GM12878 (cell line): ENCODE measurements at regions not wholly inside any gene's neighbourhood (a gene's known extent, or its start where the extent isn't known, plus 50 kb on each side); places are given as distances from the start of the nearest gene placed in this dataset.

ENCODE experiments used
- ATAC-seq: fragments of 200-7000 bp; cut with Tn5 transposase; 3 replicates; pipeline ENCODE4 v1.9.1; 2020; ENCODE audit warnings: mild to moderate bottlenecking, moderate library complexity
- BruUV-seq: library from RNA; stranded (reverse); fragments of 400-500 nt; replicated peaks from 2 replicates; lab custom pipeline; 2021; lab: Mats Ljungman, UMichigan
- CTCF ChIA-PET: fragments of 300-600 bp; sonication (Branson Sonifier 250); formaldehyde crosslinking; extraction: SDS; loops from one replicate; lab custom pipeline; 2021; ENCODE audit warnings: inconsistent platforms; lab: Yijun Ruan, JAX
- POLR2A ChIA-PET: fragments of 350-600 bp; formaldehyde crosslinking; extraction: SDS; loops from one replicate; lab custom pipeline; 2021; ENCODE audit warnings: inconsistent platforms; lab: Charles Lee
- RAD21 ChIA-PET: fragments of 300-600 bp; sonication (Branson Sonifier 250); formaldehyde crosslinking; loops from one replicate; lab custom pipeline; 2023; ENCODE audit warnings: antibody characterized with exemption; ENCODE audit not compliant: unreplicated experiment; lab: Charles Lee
- SMC1A ChIA-PET: fragments of 300-600 bp; sonication (Branson Sonifier 250); formaldehyde crosslinking; loops from one replicate; lab custom pipeline; 2023; ENCODE audit not compliant: unreplicated experiment, uncharacterized antibody; lab: Charles Lee
- DNase-seq: peaks from one replicate; pipeline ENCODE4 v3.0.0-alpha.2; 2011; ENCODE audit warnings: low read depth, low spot score
- FAIRE-seq: peaks from 3 replicates; lab custom pipeline; 2011; peaks lifted over from hg19 to GRCh38; lab: Jason Lieb, UNC
- H2AFZ ChIP-seq: 2 replicates; pipeline ENCODE4 v1.6.0; 2011; ENCODE audit warnings: low read depth, low read length, control low read depth; ENCODE audit not compliant: control insufficient read depth
- H3K27ac ChIP-seq: 2 replicates; pipeline ENCODE4 v1.5.1; 2011; ENCODE audit warnings: control low read depth; ENCODE audit not compliant: control insufficient read depth, insufficient read depth
- H3K27me3 ChIP-seq, 2 experiments: replicated peaks in 1 of 2; 2 replicates each; pipeline versions ENCODE4 v1.6.0 to v1.6.1; 2011; ENCODE audit warnings: low read length in 1 of 2; ENCODE audit not compliant: control insufficient read depth in 2 of 2, insufficient read depth in 2 of 2
- H3K36me3 ChIP-seq, 2 experiments: 2 replicates each; pipeline ENCODE4 v1.5.1; 2011; ENCODE audit warnings: low read length in 1 of 2; ENCODE audit not compliant: control insufficient read depth in 2 of 2, insufficient read depth in 2 of 2
- H3K4me1 ChIP-seq: 2 replicates; pipeline ENCODE4 v1.6.1; 2011; ENCODE audit warnings: mild to moderate bottlenecking, low read length, moderate library complexity, mixed read lengths; ENCODE audit not compliant: control insufficient read depth, insufficient read depth
- H3K4me2 ChIP-seq: 2 replicates; pipeline ENCODE4 v1.6.0; 2011; ENCODE audit warnings: control low read depth; ENCODE audit not compliant: control insufficient read depth, insufficient read depth
- H3K4me3 ChIP-seq: fragments of 200-600 bp; sonication (generic); 2 replicates; pipeline ENCODE4 v1.5.1; 2016
- H3K79me2 ChIP-seq: 2 replicates; pipeline ENCODE4 v1.6.0; 2011; ENCODE audit warnings: low read length; ENCODE audit not compliant: control insufficient read depth, insufficient read depth
- H3K9ac ChIP-seq: 2 replicates; pipeline ENCODE4 v1.8.0; 2011; ENCODE audit warnings: low read length, control low read depth, mixed read lengths; ENCODE audit not compliant: control insufficient read depth, insufficient read depth
- H3K9me3 ChIP-seq: replicated peaks from 3 replicates; pipeline ENCODE4 v1.5.1; 2011; ENCODE audit warnings: mild to moderate bottlenecking, low read length; ENCODE audit not compliant: control insufficient read depth, insufficient read depth
- H4K20me1 ChIP-seq: 2 replicates; pipeline ENCODE4 v1.6.0; 2011; ENCODE audit not compliant: control insufficient read depth, insufficient read depth
- ASH2L ChIP-seq: fragments of 300-600, 200-600 bp; sonication (generic); IDR thresholded peaks from 2 replicates; pipeline ENCODE4 v1.6.1; 2017; ENCODE audit warnings: low read depth, mild to moderate bottlenecking, borderline replicate concordance
- ATF2 ChIP-seq: IDR thresholded peaks from 2 replicates; pipeline ENCODE4 v1.6.1; 2012; ENCODE audit warnings: low read length, inconsistent platforms
- CBX3 ChIP-seq: fragments of 200-600 bp; sonication (generic); IDR thresholded peaks from 2 replicates; pipeline ENCODE4 v1.6.1; 2016; ENCODE audit warnings: low read depth, borderline replicate concordance
- CEBPB ChIP-seq, 2 experiments: fragments of 150-350 bp in 1 of 2; IDR thresholded peaks; 2 replicates each; pipeline ENCODE4 v1.6.1; 2012 to 2014; ENCODE audit warnings: low read depth in 2 of 2, low read length in 2 of 2, borderline replicate concordance in 1 of 2, inconsistent platforms in 1 of 2
- CEBPZ ChIP-seq: fragments of 150-350 bp; IDR thresholded peaks from 2 replicates; pipeline ENCODE4 v1.6.1; 2016; ENCODE audit warnings: low read depth, low read length
- CHD4 ChIP-seq: fragments of 200-600 bp; sonication (generic); IDR thresholded peaks from 2 replicates; pipeline ENCODE4 v1.6.1; 2016; ENCODE audit warnings: mild to moderate bottlenecking
- CTCF ChIP-seq, 3 experiments: IDR thresholded peaks in 2 of 3; conservative IDR thresholded peaks in 1 of 3; 2 replicates each; pipeline ENCODE4 v1.5.1; 2011; ENCODE audit warnings: low read depth in 3 of 3, low read length in 3 of 3, mild to moderate bottlenecking in 3 of 3, control low read depth in 2 of 3, moderate library complexity in 2 of 3, inconsistent platforms in 1 of 3, mixed read lengths in 1 of 3; ENCODE audit not compliant: control insufficient read depth in 2 of 3, insufficient read depth in 1 of 3; ENCODE audit errors: extremely low read depth in 1 of 3
- EED ChIP-seq: sonication (generic); IDR thresholded peaks from 2 replicates; pipeline ENCODE4 v1.6.1; 2016; ENCODE audit warnings: antibody characterized with exemption, low read depth
- EZH2 ChIP-seq: IDR thresholded peaks from 2 replicates; pipeline ENCODE4 v1.6.1; 2012; ENCODE audit warnings: low read depth, mild to moderate bottlenecking, control low read depth, inconsistent platforms, low read length, borderline replicate concordance; ENCODE audit not compliant: control insufficient read depth
- FOXK2 ChIP-seq: fragments of 450-650 bp; IDR thresholded peaks from 2 replicates; pipeline ENCODE4 v1.6.1; 2017; ENCODE audit warnings: mild to moderate bottlenecking, moderate library complexity
- IKZF1 ChIP-seq: fragments of 450-650 bp; conservative IDR thresholded peaks from 2 replicates; pipeline ENCODE4 v1.6.1; 2017; ENCODE audit warnings: antibody characterized with exemption, mild to moderate bottlenecking
- RBBP5 ChIP-seq: fragments of 200-600 bp; sonication (generic); conservative IDR thresholded peaks from 2 replicates; pipeline ENCODE4 v1.6.1; 2016
- SMC3 ChIP-seq: IDR thresholded peaks from 2 replicates; pipeline ENCODE4 v1.6.1; 2011; ENCODE audit warnings: low read length, improper control_type of control experiment, borderline replicate concordance
- SRF ChIP-seq, 2 experiments: IDR thresholded peaks; 2 replicates each; pipeline ENCODE4 v1.6.1; 2011; ENCODE audit warnings: low read depth in 2 of 2, low read length in 2 of 2, mild to moderate bottlenecking in 1 of 2, moderate library complexity in 1 of 2
- STAT1 ChIP-seq: fragments of 450-650 bp; conservative IDR thresholded peaks from 2 replicates; pipeline ENCODE4 v1.6.1; 2014; ENCODE audit warnings: antibody characterized with exemption, mild to moderate bottlenecking
- TARDBP ChIP-seq: IDR thresholded peaks from 2 replicates; pipeline ENCODE4 v1.6.1; 2016; ENCODE audit warnings: borderline replicate concordance
- ZBED1 ChIP-seq: IDR thresholded peaks from 2 replicates; pipeline ENCODE4 v1.6.1; 2016; ENCODE audit warnings: borderline replicate concordance
- ZZZ3 ChIP-seq: IDR thresholded peaks from 2 replicates; pipeline ENCODE4 v1.6.1; 2011; ENCODE audit warnings: low read depth; ENCODE audit not compliant: control insufficient read depth, insufficient read length
- WGBS: methylation state at CpG from one replicate; pipeline ENCODE4 v1.1.6; 2016; ENCODE audit warnings: low lambda C conversion rate; ENCODE audit not compliant: insufficient replicate concordance, insufficient coverage; ENCODE audit errors: missing lambda C conversion rate; 5-methylcytosine and 5-hydroxymethylcytosine counted together
- in situ Hi-C: fragments of 300-500 bp; cut with MboI; formaldehyde crosslinking; loops from 9 replicates; pipeline ENCODE4 v1.14.3; 2018; ENCODE audit warnings: mixed read lengths
- intact Hi-C: fragments of 100-400 bp; cut with micrococcal nuclease; formaldehyde crosslinking; loops from one replicate; pipeline ENCODE4 v1.14.2; 2022; ENCODE audit not compliant: unreplicated experiment

- Histone ChIP-seq H3K36me3 (no peaks in the 10 kb centered on the region), H2AFZ (no peak overlapping the region), H3K4me3 (no peak overlapping the region), H3K9ac (no peak overlapping the region)
- DNase-seq (no peak), FAIRE-seq (no peak)
- CTCF ChIA-PET: interaction anchor here (0.6 kb wide), 1 partner anchor 887 kb away, joined by 4 read pairs; no protein-coding TSS in a partner anchor
- TF ChIP-seq ZZZ3 (no peak), SMC3 (no peak), FOXK2 (no peak), RBBP5 (no peak), ASH2L (no peak), STAT1 (no peak), EZH2 (no peak), EED (no peak), ZBED1 (no peak), IKZF1 (no peak), CHD4 (no peak), TARDBP (no peak), SRF (IDR thresholded peaks at IDR 0.05; ENCODE audit: low read depth in 2 of 2, low read length in 2 of 2) (no peak), CTCF (IDR thresholded peaks at IDR 0.05 in 2 of 3, conservative IDR thresholded peaks at IDR 0.05 in 1 of 3; ENCODE audit: control insufficient read depth in 2 of 3, extremely low read depth in 1 of 3, insufficient read depth in 1 of 3, low read depth in 3 of 3, low read length in 3 of 3) (no peak), CEBPB (IDR thresholded peaks at IDR 0.05; ENCODE audit: borderline replicate concordance in 1 of 2, low read depth in 2 of 2, low read length in 2 of 2) (no peak), ATF2 (no peak), CBX3 (no peak), CEBPZ (no peak)
- TF ChIP-seq, all 136 proteins: peak for 0
- ChIA-PET POLR2A (no interaction called here), RAD21 (no interaction called here), SMC1A (no interaction called here)
- ATAC-seq: no peak
- H3K27me3 ChIP-seq: peaks cover 0 to 2% of the 10 kb centered on the region in 2 experiments; a peak in 1 of 4 replicates
- BruUV-seq: no TSS peak
- no peak overlapping the region for H3K27ac ChIP-seq
- intact Hi-C loops (no loop called here), in situ Hi-C loops (no loop called here)
- no peaks in the 10 kb centered on the region for H3K79me2 ChIP-seq
- no peak overlapping the region for H3K4me2 ChIP-seq
- no peaks in the 10 kb centered on the region for H4K20me1 ChIP-seq
- H3K4me1 ChIP-seq: no peaks in the 10 kb centered on the region
- no peaks in the 10 kb centered on the region for H3K9me3 ChIP-seq
- WGBS: 9% methylated on average over 2 of the region's 3 CpGs
These were observed 601.7 kb upstream of the ARID1B start for GRCh38 chr6:156175433-156175832.
